Calu3 (cell line): ENCODE measurements at regions not wholly inside any gene's neighbourhood (a gene's known extent, or its start where the extent isn't known, plus 50 kb on each side); places are given as distances from the start of the nearest gene placed in this dataset.

Experiments used
- BruUV-seq: library from RNA; stranded (reverse); fragments of 400-500 nt; replicated peaks from 2 replicates; lab custom pipeline; 2021; lab: Mats Ljungman, UMichigan
- CTCF ChIA-PET: fragments of 300-600 bp; sonication (Branson Sonifier 250); formaldehyde crosslinking; loops from one replicate; lab custom pipeline; 2022; ENCODE audit warnings: antibody characterized with exemption; lab: Charles Lee
- DNase-seq: peaks from one replicate; pipeline ENCODE4 v3.0.0; 2022
- H3K27ac Mint-ChIP-seq: one replicate; pipeline ENCODE4 v1.8.0; 2022; ENCODE audit warnings: mixed read lengths; ENCODE audit not compliant: unreplicated experiment
- H3K27me3 Mint-ChIP-seq: one replicate; pipeline ENCODE4 v1.8.0; 2022; ENCODE audit warnings: mixed read lengths; ENCODE audit not compliant: unreplicated experiment
- H3K36me3 Mint-ChIP-seq: one replicate; pipeline ENCODE4 v1.8.0; 2022; ENCODE audit warnings: mild to moderate bottlenecking, moderate library complexity, mixed read lengths; ENCODE audit not compliant: insufficient read depth, unreplicated experiment
- H3K4me1 Mint-ChIP-seq: one replicate; pipeline ENCODE4 v1.8.0; 2022; ENCODE audit warnings: mild to moderate bottlenecking, low read depth, mixed read lengths; ENCODE audit not compliant: unreplicated experiment
- H3K4me3 Mint-ChIP-seq: one replicate; pipeline ENCODE4 v1.8.0; 2022; ENCODE audit warnings: mild to moderate bottlenecking, low read depth, moderate library complexity, mixed read lengths; ENCODE audit not compliant: unreplicated experiment
- H3K9me3 Mint-ChIP-seq: one replicate; pipeline ENCODE4 v1.8.0; 2022; ENCODE audit warnings: low read depth, mixed read lengths; ENCODE audit not compliant: unreplicated experiment
- intact Hi-C: fragments of 100-400 bp; cut with micrococcal nuclease; formaldehyde crosslinking; loops from one replicate; pipeline ENCODE4 v1.10.0; 2022; ENCODE audit not compliant: unreplicated experiment
- TF ChIP-seq, protein P1 (sequence below): fragments of 200-600 bp; IDR thresholded peaks from one replicate; pipeline ENCODE4 v1.8.0; 2022; ENCODE audit warnings: antibody characterized with exemption; ENCODE audit not compliant: unreplicated experiment

DNA sequence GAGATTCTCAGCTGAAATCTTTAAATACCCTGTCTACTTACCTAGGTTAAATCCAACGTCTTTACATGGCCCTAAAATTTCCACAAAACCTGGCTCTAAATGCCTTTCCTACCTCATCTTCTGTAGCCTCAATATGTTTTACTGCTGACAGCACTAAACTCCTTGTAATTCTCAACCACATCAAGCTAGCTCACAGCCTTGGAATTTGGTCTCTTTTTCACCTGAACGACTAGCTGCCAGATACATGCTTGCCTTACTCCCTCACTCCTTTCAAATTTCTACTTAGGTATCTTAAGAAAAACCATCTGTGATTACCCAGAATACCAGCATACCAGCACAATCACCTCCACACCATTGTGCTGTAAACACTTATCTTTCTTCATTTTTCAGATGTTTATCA lies 635.6 kb upstream of the PCDH10 start:
- CTCF ChIA-PET = no interaction called here
- no TSS peak for BruUV-seq
- DNase-seq = no peak
- intact Hi-C loops = no loop called here
- no peaks in the 10 kb centered on the region for H3K4me1 Mint-ChIP-seq
- TF ChIP-seq, protein P1, sequence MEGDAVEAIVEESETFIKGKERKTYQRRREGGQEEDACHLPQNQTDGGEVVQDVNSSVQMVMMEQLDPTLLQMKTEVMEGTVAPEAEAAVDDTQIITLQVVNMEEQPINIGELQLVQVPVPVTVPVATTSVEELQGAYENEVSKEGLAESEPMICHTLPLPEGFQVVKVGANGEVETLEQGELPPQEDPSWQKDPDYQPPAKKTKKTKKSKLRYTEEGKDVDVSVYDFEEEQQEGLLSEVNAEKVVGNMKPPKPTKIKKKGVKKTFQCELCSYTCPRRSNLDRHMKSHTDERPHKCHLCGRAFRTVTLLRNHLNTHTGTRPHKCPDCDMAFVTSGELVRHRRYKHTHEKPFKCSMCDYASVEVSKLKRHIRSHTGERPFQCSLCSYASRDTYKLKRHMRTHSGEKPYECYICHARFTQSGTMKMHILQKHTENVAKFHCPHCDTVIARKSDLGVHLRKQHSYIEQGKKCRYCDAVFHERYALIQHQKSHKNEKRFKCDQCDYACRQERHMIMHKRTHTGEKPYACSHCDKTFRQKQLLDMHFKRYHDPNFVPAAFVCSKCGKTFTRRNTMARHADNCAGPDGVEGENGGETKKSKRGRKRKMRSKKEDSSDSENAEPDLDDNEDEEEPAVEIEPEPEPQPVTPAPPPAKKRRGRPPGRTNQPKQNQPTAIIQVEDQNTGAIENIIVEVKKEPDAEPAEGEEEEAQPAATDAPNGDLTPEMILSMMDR = no peak
- no peaks in the 10 kb centered on the region for H3K9me3 Mint-ChIP-seq
- H3K36me3 Mint-ChIP-seq = no peaks in the 10 kb centered on the region
- H3K4me3 Mint-ChIP-seq = no peak overlapping the region
- no peak overlapping the region for H3K27ac Mint-ChIP-seq
- no peaks in the 10 kb centered on the region for H3K27me3 Mint-ChIP-seq

GRCh38 chr4:132526652-132527051 lies 622.4 kb upstream of the PCDH10 start:
- no TSS peak for BruUV-seq
- Mint-ChIP-seq H3K36me3 (no peaks in the 10 kb centered on the region), H3K4me3 (no peak overlapping the region), H3K9me3 (peaks cover 3% of the 10 kb centered on the region), H3K4me1 (no peaks in the 10 kb centered on the region), H3K27ac (no peak overlapping the region), H3K27me3 (no peaks in the 10 kb centered on the region)
- CTCF ChIA-PET = no interaction called here
- DNase-seq = no peak
- intact Hi-C loops = no loop called here
- TF ChIP-seq, protein P1 = no peak

DNA sequence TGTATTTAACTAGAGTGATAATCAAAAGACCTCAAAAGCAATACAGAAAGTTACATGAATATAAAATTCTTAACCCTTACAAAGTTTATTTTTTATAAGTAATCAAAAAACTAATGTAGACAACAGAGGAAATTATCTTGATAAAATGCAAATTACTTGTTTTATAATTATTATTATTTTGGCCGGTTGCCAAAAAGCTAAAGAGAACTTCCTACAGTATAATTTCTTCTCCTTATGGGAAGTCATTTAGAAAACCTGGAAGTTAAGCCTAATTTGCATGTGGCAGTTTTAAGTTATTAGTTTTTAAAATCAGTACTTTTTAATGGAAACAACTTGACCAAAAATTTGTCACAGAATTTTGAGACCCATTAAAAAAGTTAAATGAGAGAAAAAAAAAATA lies 621.3 kb upstream of the PCDH10 start:
- Mint-ChIP-seq H3K4me1 (no peaks in the 10 kb centered on the region), H3K27ac (no peak overlapping the region), H3K27me3 (no peaks in the 10 kb centered on the region), H3K36me3 (no peaks in the 10 kb centered on the region), H3K4me3 (no peak overlapping the region), H3K9me3 (peaks cover 3% of the 10 kb centered on the region)
- CTCF ChIA-PET = no interaction called here
- no TSS peak for BruUV-seq
- DNase-seq = no peak
- TF ChIP-seq, protein P1 = no peak
- intact Hi-C loops = no loop called here

- Mint-ChIP-seq H3K27me3 (no peaks in the 10 kb centered on the region), H3K36me3 (no peaks in the 10 kb centered on the region), H3K9me3 (no peaks in the 10 kb centered on the region), H3K4me3 (no peak overlapping the region), H3K4me1 (no peaks in the 10 kb centered on the region), H3K27ac (no peak overlapping the region)
- TF ChIP-seq, protein P1 = no peak
- intact Hi-C loops = no loop called here
- CTCF ChIA-PET = no interaction called here
- no TSS peak for BruUV-seq
- no peak for DNase-seq
Measured at GRCh38 chr4:132530861-132531260, 618.2 kb upstream of the PCDH10 start.
